Suprapubic skin (tissue), 4 donors: ENCODE measurements at regions not wholly inside any gene's neighbourhood (a gene's known extent, or its start where the extent isn't known, plus 50 kb on each side); places are given as distances from the start of the nearest gene placed in this dataset.

Source experiments
- DNase-seq, 2 donors: peaks; one replicate each; pipeline ENCODE4 v3.0.0-alpha.2; 2019; ENCODE audit warnings: low spot score in 2 of 2
- H3K27ac ChIP-seq: fragments of 200-600 bp; sonication (generic); one replicate; pipeline ENCODE4 v1.5.1; 2019
- H3K27me3 ChIP-seq: fragments of 200-600 bp; sonication (generic); one replicate; pipeline ENCODE4 v1.5.1; 2019
- H3K36me3 ChIP-seq: fragments of 200-600 bp; sonication (generic); one replicate; pipeline ENCODE4 v1.5.1; 2019
- H3K4me1 ChIP-seq: fragments of 200-600 bp; sonication (generic); one replicate; pipeline ENCODE4 v1.5.1; 2019
- H3K4me3 ChIP-seq: fragments of 200-600 bp; sonication (generic); one replicate; pipeline ENCODE4 v1.5.1; 2019; ENCODE audit warnings: mild to moderate bottlenecking
- H3K9me3 ChIP-seq: fragments of 200-600 bp; sonication (generic); one replicate; pipeline ENCODE4 v1.5.1; 2019
- EP300 ChIP-seq: sonication (generic); formaldehyde crosslinking; IDR thresholded peaks from one replicate; pipeline ENCODE4 v1.6.1; 2017; ENCODE audit warnings: antibody characterized with exemption
- POLR2A ChIP-seq, 2 donors: fragments of 450-650 bp; IDR thresholded peaks; one replicate each; pipeline ENCODE4 v1.6.1; 2017; ENCODE audit warnings: antibody characterized with exemption in 2 of 2, mild to moderate bottlenecking in 2 of 2, moderate library complexity in 2 of 2
- POLR2AphosphoS5 ChIP-seq, 3 donors: sonication (generic); formaldehyde crosslinking; IDR thresholded peaks; one replicate each; pipeline ENCODE4 v1.6.1; 2017; ENCODE audit warnings: antibody characterized with exemption in 3 of 3
- WGBS: methylation state at CpG from one replicate; pipeline ENCODE4 v1.1.5; 2018; 5-methylcytosine and 5-hydroxymethylcytosine counted together
- TF ChIP-seq, protein P1 (sequence below), 2 donors: fragments of 200-600 bp in 1 of 2; fragments of 450-650 bp in 1 of 2; sonication (generic) in 1 of 2; IDR thresholded peaks; one replicate each; pipeline ENCODE4 v1.5.1; 2016 to 2019; ENCODE audit warnings: antibody characterized with exemption in 2 of 2, mild to moderate bottlenecking in 1 of 2, moderate library complexity in 1 of 2

DNA sequence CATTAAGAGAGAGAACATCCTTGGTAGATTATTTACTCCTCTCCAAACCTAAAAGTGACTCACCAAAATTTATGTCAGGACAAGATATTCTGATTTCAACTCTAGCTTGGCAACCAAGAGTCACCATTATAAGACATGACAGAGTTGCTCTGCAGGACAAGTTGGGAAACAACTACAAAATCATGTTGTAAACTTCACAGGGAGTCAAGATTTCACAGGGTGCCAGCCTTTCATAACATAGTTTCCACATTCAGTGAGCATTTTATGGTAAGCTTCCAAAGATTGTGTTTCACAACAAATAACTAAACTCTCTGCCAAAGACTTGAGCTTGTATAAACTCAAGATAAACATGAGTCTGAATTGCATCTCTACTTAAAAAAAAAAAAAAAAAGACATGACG lies 121.0 kb upstream of the DIAPH2 start:
- H3K27ac ChIP-seq, result peak overlapping the region; percentile 78
- 56% methylated on average over 1 of the region's 1 CpG for WGBS
- no peak for DNase-seq
- H3K4me3 ChIP-seq, result no peak overlapping the region
- H3K27me3 ChIP-seq, result no peaks in the 10 kb centered on the region
- TF ChIP-seq POLR2AphosphoS5 (IDR thresholded peaks at IDR 0.05) (peak; percentile 54 to 82 (median 68)), EP300 (no peak)
- H3K36me3 ChIP-seq, result no peaks in the 10 kb centered on the region
- H3K9me3 ChIP-seq, result no peaks in the 10 kb centered on the region
- H3K4me1 ChIP-seq, result peaks cover 5% of the 10 kb centered on the region

DNA sequence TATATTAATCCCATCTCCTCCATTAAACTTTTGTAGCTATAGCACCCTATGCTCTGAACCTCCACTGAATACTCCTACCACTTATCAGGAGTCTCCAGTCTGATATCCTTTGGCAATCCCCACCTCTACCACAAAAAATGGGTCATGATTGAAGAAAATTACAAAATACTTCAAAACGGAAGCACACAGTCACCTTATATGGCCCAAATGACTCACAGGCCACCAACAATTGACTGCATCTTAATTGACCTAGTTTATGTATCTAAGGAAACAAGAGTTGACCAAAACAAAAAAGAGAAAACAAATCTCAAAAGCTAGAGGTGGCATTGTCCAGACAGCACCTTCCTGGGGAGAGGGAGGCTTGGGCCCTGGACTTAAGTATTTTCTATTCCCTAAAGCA lies 120.0 kb upstream of the DIAPH2 start:
- DNase-seq, result no peak
- H3K27ac ChIP-seq, result peak overlapping the region; percentile 78
- no peak for TF ChIP-seq EP300
- TF ChIP-seq, protein P1, sequence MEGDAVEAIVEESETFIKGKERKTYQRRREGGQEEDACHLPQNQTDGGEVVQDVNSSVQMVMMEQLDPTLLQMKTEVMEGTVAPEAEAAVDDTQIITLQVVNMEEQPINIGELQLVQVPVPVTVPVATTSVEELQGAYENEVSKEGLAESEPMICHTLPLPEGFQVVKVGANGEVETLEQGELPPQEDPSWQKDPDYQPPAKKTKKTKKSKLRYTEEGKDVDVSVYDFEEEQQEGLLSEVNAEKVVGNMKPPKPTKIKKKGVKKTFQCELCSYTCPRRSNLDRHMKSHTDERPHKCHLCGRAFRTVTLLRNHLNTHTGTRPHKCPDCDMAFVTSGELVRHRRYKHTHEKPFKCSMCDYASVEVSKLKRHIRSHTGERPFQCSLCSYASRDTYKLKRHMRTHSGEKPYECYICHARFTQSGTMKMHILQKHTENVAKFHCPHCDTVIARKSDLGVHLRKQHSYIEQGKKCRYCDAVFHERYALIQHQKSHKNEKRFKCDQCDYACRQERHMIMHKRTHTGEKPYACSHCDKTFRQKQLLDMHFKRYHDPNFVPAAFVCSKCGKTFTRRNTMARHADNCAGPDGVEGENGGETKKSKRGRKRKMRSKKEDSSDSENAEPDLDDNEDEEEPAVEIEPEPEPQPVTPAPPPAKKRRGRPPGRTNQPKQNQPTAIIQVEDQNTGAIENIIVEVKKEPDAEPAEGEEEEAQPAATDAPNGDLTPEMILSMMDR (IDR thresholded peaks at IDR 0.05), result no peak
- no peak for TF ChIP-seq POLR2A (IDR thresholded peaks at IDR 0.05)
- TF ChIP-seq POLR2AphosphoS5 (IDR thresholded peaks at IDR 0.05), result no peak
- H3K4me3 ChIP-seq, result no peak overlapping the region
- peaks cover 5% of the 10 kb centered on the region for H3K4me1 ChIP-seq
- H3K36me3 ChIP-seq, result no peaks in the 10 kb centered on the region
- no peaks in the 10 kb centered on the region for H3K27me3 ChIP-seq
- H3K9me3 ChIP-seq, result no peaks in the 10 kb centered on the region
- WGBS, result 56% methylated on average over 1 of the region's 1 CpG

DNA sequence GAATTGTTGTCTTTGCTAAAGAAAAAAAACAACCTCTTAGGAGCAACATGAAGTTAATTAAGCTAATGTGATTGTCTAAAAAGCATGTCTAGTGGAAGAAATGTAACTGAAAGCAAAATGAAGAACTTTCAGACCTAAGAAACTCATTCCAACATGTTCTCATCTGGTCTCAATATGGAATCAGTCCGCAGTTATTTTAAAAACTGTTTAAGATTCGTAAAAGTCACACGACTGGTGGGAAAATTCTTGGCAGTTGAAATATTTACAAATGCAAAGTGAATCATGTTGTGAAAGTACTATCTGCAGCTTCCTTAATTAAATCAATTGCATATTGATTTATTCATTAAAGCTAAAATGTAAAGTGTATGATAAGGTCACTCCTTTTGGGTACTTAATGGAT lies 117.8 kb upstream of the DIAPH2 start:
- no peak for DNase-seq
- Histone ChIP-seq H3K4me3 (no peak overlapping the region), H3K27ac (no peak overlapping the region), H3K36me3 (no peaks in the 10 kb centered on the region), H3K4me1 (peaks cover 5% of the 10 kb centered on the region), H3K27me3 (no peaks in the 10 kb centered on the region), H3K9me3 (no peaks in the 10 kb centered on the region)
- TF ChIP-seq POLR2A (IDR thresholded peaks at IDR 0.05), result no peak
- no peak for TF ChIP-seq POLR2AphosphoS5 (IDR thresholded peaks at IDR 0.05)
- no peak for TF ChIP-seq EP300
- TF ChIP-seq, protein P1 (IDR thresholded peaks at IDR 0.05), result no peak
- 55% methylated on average over 3 of the region's 3 CpGs for WGBS

DNA sequence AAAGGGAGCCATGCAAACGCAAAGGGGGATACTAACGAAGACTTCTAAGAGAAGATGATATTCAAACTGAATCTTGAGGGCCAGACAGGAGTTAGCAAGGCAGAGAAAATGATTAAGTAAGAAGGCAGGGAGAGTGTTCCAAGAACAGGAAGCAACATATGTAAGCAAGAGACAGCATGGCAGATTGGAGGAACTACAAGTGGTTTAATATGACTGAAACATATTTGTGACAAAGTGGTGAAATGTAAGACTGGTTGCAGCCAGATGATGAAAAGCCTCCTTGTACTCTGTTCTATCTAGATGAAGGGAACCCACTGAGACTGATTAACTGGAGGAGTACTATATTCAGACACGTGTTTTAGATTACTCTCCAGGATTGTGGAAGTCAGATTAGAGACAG lies 116.6 kb upstream of the DIAPH2 start:
- TF ChIP-seq EP300 (no peak), POLR2AphosphoS5 (IDR thresholded peaks at IDR 0.05) (no peak), POLR2A (IDR thresholded peaks at IDR 0.05) (no peak)
- TF ChIP-seq, protein P1 (IDR thresholded peaks at IDR 0.05), result no peak
- Histone ChIP-seq H3K27me3 (no peaks in the 10 kb centered on the region), H3K4me1 (peaks cover 2% of the 10 kb centered on the region), H3K27ac (no peak overlapping the region), H3K4me3 (no peak overlapping the region), H3K9me3 (no peaks in the 10 kb centered on the region), H3K36me3 (no peaks in the 10 kb centered on the region)
- DNase-seq, result no peak
- WGBS, result 72% methylated on average over 3 of the region's 3 CpGs

DNA sequence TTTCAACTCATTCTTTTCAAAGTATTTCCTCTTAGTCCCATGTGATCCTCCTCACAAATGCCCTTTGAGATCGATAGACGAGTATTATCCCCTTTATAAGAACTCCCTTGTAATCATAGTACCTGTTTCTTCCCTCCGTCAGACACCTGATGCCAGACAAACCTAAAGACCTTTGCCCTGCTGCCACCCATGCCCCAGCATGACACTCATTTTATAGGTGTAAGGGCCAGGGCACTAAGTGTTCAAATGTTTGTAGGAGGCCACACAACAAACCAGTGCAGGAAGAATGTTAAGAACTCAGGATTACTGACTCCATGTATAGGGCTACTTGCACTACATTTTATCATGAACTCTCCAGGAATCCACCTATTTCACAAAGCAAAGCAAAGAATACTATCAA lies 115.6 kb upstream of the DIAPH2 start:
- H3K4me1 ChIP-seq, result no peaks in the 10 kb centered on the region
- H3K9me3 ChIP-seq, result no peaks in the 10 kb centered on the region
- no peak overlapping the region for H3K27ac ChIP-seq
- H3K36me3 ChIP-seq, result no peaks in the 10 kb centered on the region
- 91% methylated on average over 3 of the region's 3 CpGs for WGBS
- TF ChIP-seq POLR2AphosphoS5 (IDR thresholded peaks at IDR 0.05), result no peak
- no peaks in the 10 kb centered on the region for H3K27me3 ChIP-seq
- no peak for DNase-seq
- no peak overlapping the region for H3K4me3 ChIP-seq

DNA sequence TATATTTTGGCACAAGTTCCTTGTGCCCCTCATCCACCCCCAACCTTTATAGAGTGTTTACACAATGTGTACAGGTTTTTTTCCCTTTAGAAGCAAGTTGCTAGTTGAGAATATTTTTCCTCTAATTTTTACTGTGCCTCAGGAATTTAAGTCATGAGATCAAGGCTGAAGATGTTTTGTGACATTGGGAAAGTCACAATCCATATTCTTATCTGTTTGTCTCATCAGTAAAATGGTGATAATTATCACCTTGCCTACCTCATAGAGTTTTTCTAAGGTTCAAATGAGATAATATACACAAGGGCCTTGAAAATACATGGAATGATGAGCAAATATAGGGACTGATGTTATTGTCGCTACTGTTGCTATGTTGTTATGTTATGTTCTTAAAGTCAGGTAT lies 109.6 kb upstream of the DIAPH2 start:
- 92% methylated on average over 1 of the region's 1 CpG for WGBS
- Histone ChIP-seq H3K4me1 (no peaks in the 10 kb centered on the region), H3K27ac (no peak overlapping the region), H3K4me3 (no peak overlapping the region), H3K27me3 (no peaks in the 10 kb centered on the region), H3K36me3 (no peaks in the 10 kb centered on the region), H3K9me3 (no peaks in the 10 kb centered on the region)
- DNase-seq, result no peak
- TF ChIP-seq POLR2A (IDR thresholded peaks at IDR 0.05), result no peak
- TF ChIP-seq, protein P1 (IDR thresholded peaks at IDR 0.05), result no peak
- no peak for TF ChIP-seq POLR2AphosphoS5 (IDR thresholded peaks at IDR 0.05)
- TF ChIP-seq EP300, result no peak
